ENCODE measurements at regions not wholly inside any gene's neighbourhood (a gene's known extent, or its start where the extent isn't known, plus 50 kb on each side); places are given as distances from the start of the nearest gene placed in this dataset.

- TF ChIP-seq POLR2A (IDR thresholded peaks at IDR 0.05; ENCODE audit: low read depth, low read length) (no peak), TAF1 (IDR thresholded peaks at IDR 0.05; ENCODE audit: low read depth, low read length) (no peak), SPI1 (IDR thresholded peaks at IDR 0.05; ENCODE audit: low read depth, low read length) (no peak), POLR2AphosphoS5 (IDR thresholded peaks at IDR 0.05; ENCODE audit: low read depth, low read length) (no peak), PAX5 (IDR thresholded peaks at IDR 0.05; ENCODE audit: insufficient read depth, low read length, severe bottlenecking) (no peak)
These were observed 330.6 kb upstream of the MEF2C start for GRCh38 chr5:89213573-89213972.
